ENCODE measurements at regions not wholly inside any gene's neighbourhood (a gene's known extent, or its start where the extent isn't known, plus 50 kb on each side); places are given as distances from the start of the nearest gene placed in this dataset.

- Histone ChIP-seq H2BK20ac (ENCODE audit: low read depth, low read length, poor library complexity, severe bottlenecking) (no peak overlapping the region), H3K79me2 (ENCODE audit: insufficient read depth, low read length) (no peaks in the 10 kb centered on the region), H3T11ph (ENCODE audit: low read length) (no peak overlapping the region), H3K23me2 (ENCODE audit: insufficient read length, low read depth, low read length, poor library complexity, severe bottlenecking) (no peaks in the 10 kb centered on the region), H3K4me1 (ENCODE audit: insufficient read depth, low read length) (no peaks in the 10 kb centered on the region; the same call in 1 of the 2 replicates), H4K20me1 (ENCODE audit: control insufficient read depth, insufficient read depth, insufficient read length) (no peaks in the 10 kb centered on the region), H3K4me2 (ENCODE audit: insufficient read depth, insufficient read length, low read length) (no peak overlapping the region), H2AK5ac (ENCODE audit: insufficient read length, low read length) (no peak overlapping the region), H4K5ac (ENCODE audit: insufficient read length, low read depth, low read length) (no peak overlapping the region), H3K4ac (ENCODE audit: low read depth, low read length) (no peak overlapping the region), H3K9me3 (ENCODE audit: control insufficient read depth, low read depth, low read length) (no peaks in the 10 kb centered on the region), H2BK5ac (ENCODE audit: insufficient read length, low read length) (no peak overlapping the region), H3K56ac (ENCODE audit: insufficient read length, low read depth, low read length) (no peak overlapping the region), H3K27ac (ENCODE audit: insufficient read length, low read depth, low read length) (no peak overlapping the region), H2BK15ac (ENCODE audit: low read depth, low read length) (no peak overlapping the region), H2AFZ (ENCODE audit: low read length) (no peak overlapping the region), H3K9ac (ENCODE audit: extremely low read depth, insufficient read length, low read length) (no peak overlapping the region), H3K79me1 (ENCODE audit: insufficient read depth, low read depth, low read length, poor library complexity, severe bottlenecking) (no peaks in the 10 kb centered on the region), H3K14ac (ENCODE audit: insufficient read depth, low read length) (no peak overlapping the region), H3K23ac (ENCODE audit: insufficient read length, low read depth, low read length) (no peak overlapping the region), H3K27me3 (ENCODE audit: insufficient read depth, low read length) (no peaks in the 10 kb centered on the region), H2BK12ac (ENCODE audit: insufficient read length, low read depth, low read length) (no peak overlapping the region), H3K18ac (ENCODE audit: insufficient read length, low read depth, low read length) (no peak overlapping the region), H2BK120ac (ENCODE audit: low read depth, low read length, poor library complexity, severe bottlenecking) (no peak overlapping the region), H4K91ac (ENCODE audit: insufficient read length, low read depth, low read length) (no peak overlapping the region), H4K8ac (replicated peaks; ENCODE audit: insufficient read length, low read depth, low read length) (no peak overlapping the region)
- Mint-ChIP-seq H3K27ac (no peak overlapping the region), H3K36me3 (ENCODE audit: insufficient read depth in 1 of 3, low read depth in 3 of 3) (no peaks in the 10 kb centered on the region), H3K4me1 (peaks cover 8 to 12% of the 10 kb centered on the region in 2 experiments), H3K27me3 (ENCODE audit: low read depth) (peaks cover 6% of the 10 kb centered on the region; the same call in 1 of the 2 replicates), H3K9me3 (no peaks in the 10 kb centered on the region), H3K4me3 (no peak overlapping the region)
- no peak for TF ChIP-seq CTCF (conservative IDR thresholded peaks at IDR 0.05)
- DNase-seq, result no peak
- WGBS (ENCODE audit: extremely low coverage, insufficient read length, low lambda C conversion rate), result no CpG with 5 or more reads among the region's 1 CpG
Observed at GRCh38 chr11:45402049-45402630, 116.0 kb upstream of the SYT13 start.

All from H9 (cell line).